Globus pallidus (tissue), 1 donor: ENCODE measurements at regions not wholly inside any gene's neighbourhood (a gene's known extent, or its start where the extent isn't known, plus 50 kb on each side); places are given as distances from the start of the nearest gene placed in this dataset.
"Not testable (repeated sequence)": the region's sequence is repeated elsewhere in the genome, so short reads cannot be mapped to it uniquely, and the experiment has no call there.

ENCODE experiments used
- DNase-seq: peaks from one replicate; pipeline ENCODE4 v3.0.0-alpha.2; 2015; ENCODE audit warnings: low spot score

DNA sequence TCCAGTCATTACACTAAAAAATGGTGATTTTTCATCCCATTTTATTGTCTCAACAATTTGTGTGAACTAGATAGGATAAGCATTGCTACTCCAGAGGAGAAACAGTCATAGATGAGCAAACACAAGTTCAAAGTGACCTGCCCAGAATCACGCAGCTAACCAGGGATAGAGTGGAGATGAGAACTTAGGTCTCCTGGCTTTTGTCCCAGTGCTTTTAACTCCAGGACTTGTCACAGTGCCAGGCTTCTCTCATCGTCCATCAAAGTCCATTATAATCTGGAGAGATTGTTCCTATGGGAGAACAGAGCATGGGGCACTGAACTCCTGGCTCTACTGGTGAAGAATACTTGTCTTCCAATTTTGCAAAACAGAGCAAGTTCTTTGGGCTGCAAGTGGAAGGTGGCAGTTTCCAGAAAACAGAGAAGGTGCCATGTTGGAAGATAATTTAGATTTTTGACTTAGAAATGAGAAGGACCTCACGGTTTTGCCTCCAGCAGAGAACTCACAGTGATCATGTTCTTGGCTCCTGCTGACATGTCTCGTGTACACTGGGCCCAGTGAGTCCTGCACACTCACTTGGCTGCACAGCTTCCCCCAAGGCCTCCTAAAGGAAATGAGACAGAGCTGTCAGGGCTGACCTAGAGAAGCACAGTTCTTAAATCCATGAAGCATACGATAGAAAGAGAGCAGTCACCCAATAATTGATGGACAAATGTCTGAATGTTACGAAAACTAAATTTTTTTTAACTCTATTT lies 322.9 kb upstream of the NRP1 start:
- no peak for DNase-seq

DNA sequence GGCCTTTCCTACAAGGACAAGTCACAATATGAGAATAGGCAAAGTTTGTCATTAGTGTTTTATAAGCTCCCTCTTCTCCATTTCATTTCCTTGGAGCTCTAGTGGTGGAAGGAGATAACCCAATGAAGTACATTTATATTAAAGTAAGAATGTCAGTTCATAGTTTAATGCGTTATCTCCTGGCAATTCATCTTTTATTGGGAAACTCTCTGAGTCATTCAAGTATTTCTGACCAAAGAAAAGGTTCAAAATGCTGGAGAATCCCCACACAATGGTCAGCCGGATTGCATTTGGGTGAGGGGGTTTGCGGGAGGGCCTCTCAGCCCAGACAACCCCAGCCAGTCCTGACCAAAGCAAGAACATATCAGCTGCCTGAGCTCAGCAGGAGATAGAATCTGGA lies 321.5 kb upstream of the NRP1 start:
- no peak for DNase-seq

DNA sequence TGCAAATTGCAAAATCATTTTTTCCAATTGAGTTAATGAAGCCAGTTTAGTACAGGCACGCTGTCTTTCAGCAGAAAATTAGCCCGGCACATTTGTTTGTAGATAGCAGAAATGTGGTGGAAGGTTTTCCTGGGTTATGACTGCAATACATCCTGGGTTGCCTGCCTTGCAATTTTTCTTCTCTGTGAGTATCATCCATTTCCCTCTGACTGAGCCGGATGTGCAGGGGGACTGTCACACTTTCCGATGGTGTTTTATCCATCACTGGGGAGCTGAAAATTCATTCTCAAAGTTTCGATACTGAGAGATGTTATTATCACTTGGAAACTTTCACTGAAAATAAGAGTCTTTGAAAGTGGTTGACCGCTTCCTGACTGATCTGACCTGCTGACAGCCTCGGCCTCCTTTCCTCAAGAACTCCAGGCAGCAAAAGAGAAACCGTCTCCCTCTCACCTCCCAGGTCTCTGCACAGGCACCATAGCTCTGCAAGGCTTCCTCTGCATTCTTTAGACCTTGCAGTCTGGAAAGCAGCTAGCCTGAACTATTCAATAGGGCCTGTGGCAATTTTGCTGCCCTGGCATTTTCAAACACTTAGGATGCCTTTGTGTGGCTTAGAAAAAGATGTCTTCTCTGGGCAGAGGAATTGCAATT lies 320.8 kb upstream of the NRP1 start:
- DNase-seq: no peak

DNA sequence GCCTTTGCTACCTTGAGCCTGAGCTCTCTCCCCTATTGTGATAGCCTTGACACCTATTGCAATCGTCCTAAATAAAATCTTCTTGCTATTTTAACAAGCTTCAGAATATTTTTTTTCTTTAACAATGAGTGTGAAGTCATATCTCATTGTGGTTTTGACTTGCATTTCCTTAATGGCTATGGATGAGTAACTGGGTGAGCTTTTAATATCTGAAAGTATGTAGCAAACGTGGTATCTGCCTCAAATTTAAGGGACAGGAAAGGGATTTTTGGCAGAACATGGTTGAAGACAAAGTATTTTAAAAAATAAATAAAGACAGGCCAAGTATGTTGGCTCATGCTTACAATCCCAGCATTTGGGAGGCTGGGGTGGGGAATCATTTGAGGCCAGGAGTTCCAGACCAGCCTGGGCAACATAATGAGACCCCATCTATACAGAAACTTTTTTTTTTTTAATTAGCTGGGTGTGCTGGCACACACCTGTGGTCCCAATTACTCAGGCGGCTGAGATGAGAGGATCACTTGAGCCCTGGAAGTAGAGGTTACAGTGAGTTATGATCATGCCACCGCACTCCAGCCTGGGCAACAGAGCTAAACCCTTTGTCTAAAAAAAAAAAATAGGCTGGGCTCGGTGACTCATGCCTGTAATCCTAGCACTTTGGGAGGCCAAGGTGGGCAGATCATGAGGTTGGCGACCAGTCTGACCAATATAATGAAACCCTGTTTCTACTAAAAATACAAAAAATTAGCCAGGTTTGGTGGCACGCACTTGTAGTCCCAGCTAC lies 319.3 kb upstream of the NRP1 start:
- no peak for DNase-seq

DNA sequence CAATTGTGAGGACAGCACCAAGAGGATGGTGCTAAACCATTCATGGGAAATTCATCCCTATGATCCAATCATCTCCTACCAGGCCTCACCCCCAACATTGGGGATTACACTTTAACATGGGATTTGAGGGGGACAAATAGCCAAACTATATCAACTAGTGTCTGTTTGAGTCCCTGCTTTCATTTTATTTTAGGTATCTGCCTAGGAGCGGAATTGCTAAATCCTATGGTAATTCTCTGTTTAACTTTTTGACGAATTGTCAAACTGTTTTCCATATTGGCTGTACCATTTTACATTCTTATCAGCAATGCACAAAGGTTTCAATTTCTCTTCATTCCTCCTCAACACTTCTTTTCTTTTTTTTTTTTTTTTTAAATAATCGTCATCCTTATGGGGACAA lies 318.4 kb upstream of the NRP1 start:
- DNase-seq: no peak

DNA sequence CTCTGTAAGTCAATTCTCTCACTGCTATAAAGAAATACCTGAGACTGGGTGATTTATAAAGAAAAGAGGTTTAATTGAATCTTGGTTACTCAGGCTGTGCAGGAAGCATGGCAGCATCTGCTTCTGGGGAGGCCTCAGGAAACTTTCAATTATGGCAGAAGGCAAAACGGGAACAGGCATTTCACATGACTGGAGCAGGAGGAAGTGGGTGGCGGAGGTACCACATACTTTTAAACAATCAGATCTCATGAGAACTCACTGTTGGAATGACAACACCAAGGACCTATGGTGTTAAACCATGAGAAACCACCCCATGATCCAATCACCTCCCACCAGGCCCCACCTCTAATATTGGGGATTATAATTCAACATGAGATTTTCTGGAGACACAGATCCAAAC lies 315.7 kb upstream of the NRP1 start:
- DNase-seq: not testable (repeated sequence)

DNA sequence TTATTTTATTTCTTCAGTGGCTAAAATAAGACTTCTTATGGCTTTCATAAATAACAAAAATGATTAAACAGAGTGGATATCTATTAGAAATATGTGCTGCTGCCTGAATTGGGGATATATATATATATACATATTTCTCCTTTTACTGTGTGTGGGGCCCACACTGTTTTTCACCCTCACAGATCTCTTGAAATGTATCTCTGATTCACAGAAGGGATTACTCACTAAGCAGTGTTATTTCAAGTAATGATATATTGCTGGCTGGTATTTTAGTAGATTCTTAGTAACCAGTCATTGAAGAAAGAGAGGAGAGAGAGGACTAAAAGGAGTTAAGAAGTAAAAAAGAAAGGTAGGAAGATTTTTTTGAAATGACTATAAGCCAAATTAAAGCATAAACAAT lies 308.6 kb upstream of the NRP1 start:
- no peak for DNase-seq

DNA sequence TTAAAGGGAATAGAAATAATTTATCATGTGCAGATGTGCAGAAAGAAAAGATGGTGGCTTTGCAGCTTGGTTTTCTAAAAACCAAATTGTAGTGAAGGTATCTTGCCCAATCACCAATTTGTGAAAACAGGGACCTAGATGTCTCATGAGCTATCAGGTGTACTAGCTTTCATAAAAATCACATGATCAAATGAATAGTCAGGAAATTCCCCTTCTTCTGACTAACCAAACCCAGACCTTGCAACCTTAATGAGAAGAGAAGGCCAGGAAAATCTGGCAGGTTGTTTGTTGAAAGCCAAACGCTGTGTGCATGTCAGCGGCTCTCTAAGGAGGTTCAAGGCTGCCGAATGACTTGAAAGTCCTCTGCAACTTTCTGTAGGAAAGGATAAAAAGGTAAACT lies 304.4 kb upstream of the NRP1 start:
- DNase-seq: no peak

DNA sequence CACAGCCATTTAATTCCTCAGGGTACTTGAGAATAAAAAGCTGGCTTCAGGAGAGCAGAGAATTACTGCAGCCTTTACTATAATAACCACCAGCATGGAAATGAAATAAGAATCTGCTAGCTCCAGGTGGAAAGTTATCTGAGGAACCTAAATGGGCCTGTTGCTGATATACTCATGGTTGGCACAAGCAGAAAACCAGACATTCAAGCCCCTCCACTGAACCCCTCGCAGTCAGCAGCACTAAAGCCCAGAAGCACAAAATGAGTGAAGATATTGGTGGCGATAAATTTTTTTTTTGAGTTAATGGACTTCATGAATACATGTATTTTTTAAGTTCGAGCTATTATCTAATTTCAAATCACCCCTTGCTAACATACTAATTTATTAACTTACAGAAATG lies 303.9 kb upstream of the NRP1 start:
- DNase-seq: no peak

DNA sequence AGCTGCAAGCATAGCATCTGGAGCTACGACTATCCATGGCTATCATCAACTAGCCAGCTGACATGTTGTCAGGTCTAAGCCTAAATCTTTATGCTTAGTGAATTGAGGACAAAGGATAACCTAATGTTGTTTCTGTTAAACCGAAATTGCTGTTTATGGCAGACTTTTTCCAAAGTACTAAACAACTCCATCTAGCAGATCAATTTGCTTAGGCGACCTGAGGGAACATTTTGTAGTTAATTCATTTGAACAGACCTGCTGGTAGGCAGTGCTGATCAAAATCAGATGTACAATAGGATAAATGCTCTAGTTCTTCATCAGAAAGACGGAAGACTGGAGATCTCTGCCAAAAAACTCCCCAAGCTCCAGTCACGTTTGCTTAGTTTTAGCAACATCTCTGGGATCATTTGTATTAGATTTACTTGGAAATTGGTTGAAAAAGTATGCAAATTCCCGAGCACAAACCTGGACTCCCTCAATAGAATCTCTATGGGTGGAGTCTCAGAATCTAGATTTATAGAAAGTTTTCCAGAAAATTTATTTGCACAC lies 301.6 kb upstream of the NRP1 start:
- no peak for DNase-seq

DNA sequence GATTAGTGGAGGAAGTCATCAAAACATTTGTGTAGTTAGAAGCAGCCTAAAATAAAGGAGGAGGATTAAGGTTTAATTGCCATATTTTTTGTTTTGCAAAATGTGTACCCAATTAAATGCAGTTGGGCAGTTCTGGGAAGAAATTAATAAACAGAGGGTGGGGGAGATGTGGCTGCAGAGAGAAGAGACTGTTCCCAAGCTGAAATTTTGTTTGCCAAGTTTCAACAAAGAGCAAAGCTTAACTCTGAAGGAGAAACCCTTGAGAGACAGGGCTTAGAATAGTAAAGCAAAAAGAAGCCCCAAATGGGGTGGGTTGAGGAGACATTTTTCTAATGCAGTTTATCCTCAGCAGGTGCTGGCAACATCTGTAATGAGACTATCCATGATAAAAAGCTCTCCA lies 298.0 kb upstream of the NRP1 start:
- DNase-seq: no peak

DNA sequence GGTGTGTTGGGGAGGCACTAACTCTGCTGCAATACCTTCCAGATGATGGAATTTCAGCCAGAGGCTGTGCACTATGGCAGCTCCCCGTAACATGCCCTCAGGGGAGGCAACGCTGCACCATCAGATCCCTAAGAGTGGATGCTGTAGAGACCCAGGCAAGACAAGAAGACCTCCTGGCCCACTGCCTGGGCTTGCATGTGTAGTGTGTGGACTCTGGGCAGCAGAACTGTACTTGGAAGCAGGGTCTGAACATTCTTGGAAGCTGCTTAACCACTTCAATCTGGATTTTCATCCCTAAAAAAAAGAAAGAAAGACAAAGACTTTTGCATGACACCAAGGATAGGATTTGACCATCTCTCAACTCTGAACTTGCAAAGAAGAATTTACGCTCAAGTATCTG lies 297.5 kb upstream of the NRP1 start:
- DNase-seq: no peak

DNA sequence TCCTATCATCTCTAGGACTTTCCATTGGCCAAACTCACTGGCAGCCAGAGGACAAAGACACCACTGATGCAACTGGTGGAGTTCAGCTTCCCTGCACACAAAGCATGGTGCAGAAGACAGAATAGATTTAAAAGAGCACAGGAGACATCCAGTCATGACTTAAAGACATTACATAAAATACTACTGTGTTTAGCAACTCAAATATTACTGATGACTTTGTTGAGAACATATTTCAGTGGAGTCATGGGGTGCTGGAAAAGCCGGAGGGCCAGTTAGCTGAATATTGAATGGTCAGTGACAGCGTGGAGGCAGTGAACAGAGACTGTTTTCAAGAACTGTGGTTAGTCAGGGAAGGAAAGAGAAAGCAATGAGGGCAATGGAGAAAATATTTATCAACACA lies 296.3 kb upstream of the NRP1 start:
- no peak for DNase-seq

DNA sequence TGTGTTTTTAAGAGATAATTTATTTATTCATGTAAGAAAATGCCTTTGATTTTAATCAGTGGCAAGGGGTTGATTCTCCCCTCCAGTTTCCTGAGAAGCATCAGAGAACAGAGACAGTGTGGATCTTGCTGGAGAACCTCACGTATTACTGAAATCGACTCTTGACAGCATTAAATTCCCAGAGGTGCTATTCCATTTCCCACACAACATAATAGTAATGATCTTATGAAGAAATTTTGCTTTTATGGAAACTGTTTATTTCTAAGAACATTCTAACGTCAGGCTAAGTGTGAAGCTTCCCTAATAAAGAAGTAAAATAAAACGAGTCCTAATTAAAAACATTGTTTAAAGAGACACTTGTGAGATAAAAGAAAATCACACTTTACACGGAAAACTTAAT lies 293.1 kb upstream of the NRP1 start:
- no peak for DNase-seq

DNA sequence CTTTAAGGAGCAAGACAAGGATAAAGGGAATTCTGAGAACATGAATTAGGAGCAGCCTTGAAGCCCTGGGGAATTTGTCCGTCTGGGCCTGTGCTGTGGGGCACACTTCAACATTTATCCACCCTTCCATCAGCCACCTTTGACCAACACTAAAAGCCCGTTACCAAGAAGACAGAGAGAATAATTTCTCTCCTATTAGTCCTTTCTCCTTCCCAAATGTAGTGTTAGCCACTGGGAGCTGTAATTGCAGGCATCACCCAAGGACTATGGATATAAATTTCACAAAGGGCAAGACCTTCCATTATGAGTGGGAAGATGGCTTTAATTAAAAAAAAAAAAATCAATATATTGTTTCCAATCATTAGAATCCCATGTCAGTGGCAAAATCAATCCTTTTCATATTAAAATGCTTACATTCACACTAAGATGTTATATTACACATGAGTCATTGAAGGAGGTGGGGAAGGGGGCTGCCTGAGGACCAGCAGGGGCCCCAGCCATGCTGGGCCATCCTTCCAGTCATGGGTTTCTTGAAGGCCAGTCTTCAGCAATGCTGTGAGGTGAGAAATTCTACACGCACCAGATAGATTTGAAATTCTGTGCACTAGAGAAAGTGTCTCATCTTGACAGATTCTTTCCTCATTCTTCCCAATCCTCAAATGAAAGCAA lies 292.5 kb upstream of the NRP1 start:
- DNase-seq: no peak

DNA sequence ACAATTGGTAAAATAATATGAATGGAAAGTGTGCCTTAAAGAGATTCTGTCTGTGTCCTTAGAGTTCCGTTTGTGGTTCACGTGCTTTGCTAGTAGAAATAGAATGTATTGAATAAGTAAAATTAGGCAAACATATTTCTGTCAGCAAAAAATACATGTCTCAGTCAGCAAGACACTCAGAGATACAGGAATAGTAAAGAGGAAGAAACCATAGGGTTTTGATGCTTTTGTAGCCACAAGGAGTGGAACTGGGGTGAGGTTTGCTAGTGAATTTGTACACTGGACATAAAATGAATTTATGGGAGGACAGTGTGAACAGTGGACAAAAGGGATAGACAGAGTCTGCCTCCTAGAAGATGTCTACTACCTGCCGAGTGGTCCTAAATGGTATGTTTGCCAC lies 289.2 kb upstream of the NRP1 start:
- DNase-seq: no peak

DNA sequence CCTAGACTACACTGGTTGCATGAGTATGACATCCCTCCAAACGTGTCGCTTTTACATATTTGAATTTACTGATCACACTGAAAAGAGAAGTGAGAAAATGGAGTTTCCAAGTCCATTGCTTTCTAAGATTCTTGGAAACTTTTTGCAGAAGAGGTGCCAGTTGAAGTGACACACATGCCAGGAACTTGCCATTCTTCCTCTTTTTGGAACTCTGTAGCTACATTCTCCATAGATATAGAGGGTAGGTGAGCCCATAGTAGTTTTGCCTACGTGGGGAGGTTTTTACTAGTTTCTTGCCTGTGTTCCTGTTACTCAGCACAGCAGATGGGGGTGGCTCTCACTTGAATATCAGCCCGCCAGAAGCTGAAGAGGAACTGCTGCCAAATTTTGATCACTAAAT lies 286.6 kb upstream of the NRP1 start:
- peak; percentile 15 for DNase-seq

DNA sequence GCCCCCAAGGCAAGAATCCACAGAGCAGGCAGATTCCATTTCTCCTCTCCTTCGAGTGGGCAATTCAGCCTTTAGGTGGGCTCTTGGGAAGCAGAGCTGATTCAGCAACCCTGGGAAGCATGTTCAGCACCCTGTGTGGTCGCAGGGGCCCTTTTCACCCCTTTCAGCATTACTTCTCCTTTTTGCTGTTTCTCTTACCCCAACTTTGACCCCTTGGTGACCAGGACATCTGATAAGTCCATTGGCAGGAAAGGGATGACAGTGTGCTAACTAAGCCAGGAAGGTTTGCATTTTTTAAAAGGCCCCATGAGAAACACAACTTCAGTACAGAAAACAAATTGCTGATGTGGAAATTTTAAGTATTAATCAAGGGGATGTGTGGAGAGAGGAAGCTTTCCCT lies 283.7 kb upstream of the NRP1 start:
- no peak for DNase-seq

DNA sequence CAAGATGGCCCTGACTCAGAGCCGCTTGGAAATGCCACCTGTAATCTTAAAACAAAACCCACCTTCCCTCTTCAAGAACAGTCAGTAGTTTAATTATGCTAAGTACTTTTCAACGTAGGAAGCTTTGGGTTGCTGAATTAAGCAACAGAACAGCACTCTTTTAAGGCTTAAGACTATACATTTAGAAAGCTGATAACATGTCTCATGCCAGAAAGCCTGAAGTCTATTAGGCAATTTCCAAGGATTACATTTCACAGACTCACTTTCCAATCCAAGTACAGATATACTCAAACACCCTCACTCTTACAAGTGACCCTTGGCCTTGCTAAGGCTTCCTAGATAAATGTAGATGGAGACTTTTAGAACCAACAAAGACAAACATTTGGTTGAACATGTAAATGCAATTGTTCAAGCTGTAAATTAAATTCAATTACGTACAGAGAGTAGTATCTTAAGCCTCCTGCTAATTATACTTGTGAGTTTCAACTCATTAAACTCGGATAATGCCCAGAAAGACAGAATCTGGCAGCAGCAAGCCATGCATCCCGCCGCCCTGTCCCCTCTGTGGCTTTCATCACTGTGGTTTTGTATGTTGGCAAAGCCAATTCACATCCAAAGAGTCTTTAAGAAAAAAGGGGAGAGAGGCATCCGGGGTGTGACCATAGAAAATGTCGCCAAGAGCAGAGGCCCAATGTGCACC lies 283.1 kb upstream of the NRP1 start:
- no peak for DNase-seq

DNA sequence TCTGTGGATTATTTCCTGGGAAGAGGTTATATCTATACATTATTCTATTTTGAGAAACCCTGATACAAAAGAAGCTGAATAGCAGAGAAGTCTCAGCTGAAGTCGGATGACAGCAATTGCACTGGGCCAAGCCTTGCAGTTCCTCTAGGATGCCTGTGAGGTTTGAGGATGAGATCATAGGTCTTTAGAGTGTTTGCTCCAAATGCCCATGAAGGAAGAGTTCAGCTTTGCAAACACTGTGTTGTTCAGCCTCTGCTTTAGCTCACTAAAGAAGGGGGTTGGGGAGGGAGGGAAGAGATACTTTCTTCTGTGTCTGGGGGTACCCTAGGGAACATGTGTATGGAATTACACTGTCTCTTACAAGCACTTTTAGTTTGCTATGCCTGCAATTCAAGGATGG lies 282.5 kb upstream of the NRP1 start:
- DNase-seq: no peak

DNA sequence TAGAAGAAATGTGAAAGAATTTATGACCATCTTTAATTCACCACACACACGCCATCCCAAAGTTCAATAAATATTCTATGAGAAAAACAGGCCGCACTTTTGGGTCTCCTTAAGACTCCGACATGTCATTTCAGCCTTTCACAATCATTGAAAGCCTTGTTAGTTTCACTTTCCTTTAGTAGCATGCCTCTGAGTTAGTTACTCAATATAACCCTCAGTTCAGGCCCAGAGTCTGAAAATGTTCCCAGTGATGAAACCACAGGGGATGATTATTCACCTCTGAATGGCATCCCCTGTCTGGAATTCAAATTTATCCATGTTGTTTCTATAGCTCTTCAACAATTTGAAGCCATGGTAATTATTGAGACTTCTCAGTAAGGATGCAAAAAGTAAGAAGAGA lies 278.1 kb upstream of the NRP1 start:
- DNase-seq: peak; percentile 11

DNA sequence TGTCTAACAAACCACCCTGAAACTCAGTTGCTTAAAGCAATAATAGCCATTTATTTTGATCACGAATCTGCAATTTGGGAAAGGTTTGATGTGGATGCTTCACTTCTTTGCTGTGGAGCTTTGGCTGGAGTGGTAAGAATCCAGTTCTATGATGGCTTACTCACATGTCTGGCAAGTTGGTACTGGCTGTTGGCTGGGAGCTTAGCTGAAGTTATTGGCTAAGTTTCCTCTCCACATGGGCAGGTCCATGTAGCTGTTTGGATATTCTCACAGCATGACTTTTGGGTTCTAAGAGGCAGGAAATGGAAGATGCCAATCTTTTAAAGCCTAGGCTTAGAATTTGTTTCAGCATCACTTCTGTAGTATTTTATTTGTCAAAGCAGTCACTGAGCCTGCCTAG lies 277.6 kb upstream of the NRP1 start:
- no peak for DNase-seq
